ENCODE measurements at regions not wholly inside any gene's neighbourhood (a gene's known extent, or its start where the extent isn't known, plus 50 kb on each side); places are given as distances from the start of the nearest gene placed in this dataset.
"Not testable (repeated sequence)": the region's sequence is repeated elsewhere in the genome, so short reads cannot be mapped to it uniquely, and the experiment has no call there.

- in situ Hi-C loops (cut with MboI; ENCODE audit: low pct_ligation_motif_present in 1 of 4, low pct_unique_long_range_greater_than_20kb in 1 of 4, low sequenced_read_pairs in 3 of 4) (no loop called here), intact Hi-C loops (cut with DNase I; ENCODE audit: low total_unique reads) (no loop called here)
- no peaks in the 10 kb centered on the region for H3K36me3 ChIP-seq
- H3K9me3 ChIP-seq, result peaks cover 0 to 1% of the 10 kb centered on the region in 2 donors
- H3K4me1 ChIP-seq, result no peaks in the 10 kb centered on the region
- WGBS, 2 donors (ENCODE audit: low coverage in 1 of 2), result 77 to 86% methylated on average over 2 of the region's 2 CpGs
- DNase-seq, result no peak
- H3K27ac ChIP-seq, result no peak overlapping the region
- no peak overlapping the region for H3K4me3 ChIP-seq
- TF ChIP-seq CTCF (IDR thresholded peaks at IDR 0.05) (no peak), POLR2A (IDR thresholded peaks at IDR 0.05) (no peak), EP300 (IDR thresholded peaks at IDR 0.05; ENCODE audit: low read depth) (no peak), POLR2AphosphoS5 (IDR thresholded peaks at IDR 0.05) (no peak)
- H3K27me3 ChIP-seq, result no peaks in the 10 kb centered on the region
Observed at GRCh38 chr4:23085249-23085568, 392.5 kb downstream of the GBA3 start.

- Histone ChIP-seq H3K27me3 (no peaks in the 10 kb centered on the region), H3K9me3 (peaks cover 4 to 6% of the 10 kb centered on the region in 2 donors), H3K4me1 (no peaks in the 10 kb centered on the region), H3K36me3 (no peaks in the 10 kb centered on the region), H3K4me3 (no peak overlapping the region), H3K27ac (no peak overlapping the region)
- in situ Hi-C loops (cut with MboI; ENCODE audit: low pct_ligation_motif_present in 1 of 4, low pct_unique_long_range_greater_than_20kb in 1 of 4, low sequenced_read_pairs in 3 of 4) (no loop called here), intact Hi-C loops (cut with DNase I; ENCODE audit: low total_unique reads) (no loop called here)
- 74 to 85% methylated on average over 3 of the region's 3 CpGs for WGBS, 2 donors (ENCODE audit: low coverage in 1 of 2)
- TF ChIP-seq POLR2A (IDR thresholded peaks at IDR 0.05) (no peak), EP300 (IDR thresholded peaks at IDR 0.05; ENCODE audit: low read depth) (no peak), POLR2AphosphoS5 (IDR thresholded peaks at IDR 0.05) (no peak), CTCF (IDR thresholded peaks at IDR 0.05) (no peak)
- no peak for DNase-seq
Observed at GRCh38 chr4:23084559-23085248, 392.0 kb downstream of the GBA3 start.

- H3K9me3 ChIP-seq, result peaks cover 4 to 7% of the 10 kb centered on the region in 2 donors
- no peak for TF ChIP-seq CTCF (IDR thresholded peaks at IDR 0.05)
- TF ChIP-seq POLR2A (IDR thresholded peaks at IDR 0.05), result no peak
- H3K4me3 ChIP-seq, result no peak overlapping the region
- H3K27me3 ChIP-seq, result no peaks in the 10 kb centered on the region
- no peaks in the 10 kb centered on the region for H3K4me1 ChIP-seq
- intact Hi-C loops (cut with DNase I; ENCODE audit: low total_unique reads) (no loop called here), in situ Hi-C loops (cut with MboI; ENCODE audit: low pct_ligation_motif_present in 1 of 4, low pct_unique_long_range_greater_than_20kb in 1 of 4, low sequenced_read_pairs in 3 of 4) (no loop called here)
- H3K36me3 ChIP-seq, result no peaks in the 10 kb centered on the region
- WGBS, 2 donors (ENCODE audit: low coverage in 1 of 2), result 55 to 92% methylated on average over 2 of the region's 2 CpGs
- DNase-seq, result no peak
- H3K27ac ChIP-seq, result no peak overlapping the region
Observed at GRCh38 chr4:23083391-23083790, 390.7 kb downstream of the GBA3 start.

GRCh38 chr4:23080171-23080570 lies 387.4 kb downstream of the GBA3 start:
- DNase-seq; intact Hi-C loops (cut with DNase I; ENCODE audit: low total_unique reads); H3K27me3 ChIP-seq; H3K9me3 ChIP-seq; H3K4me3 ChIP-seq; H3K27ac ChIP-seq; in situ Hi-C loops (cut with MboI; ENCODE audit: low pct_ligation_motif_present in 1 of 4, low pct_unique_long_range_greater_than_20kb in 1 of 4, low sequenced_read_pairs in 3 of 4); H3K36me3 ChIP-seq; H3K4me1 ChIP-seq: not testable (repeated sequence)
- 70% methylated on average over 2 of the region's 2 CpGs; no CpG with 5 or more reads in 1 of the 2 donors for WGBS, 2 donors (ENCODE audit: low coverage in 1 of 2)

All from transverse colon (tissue), 4 donors.